COLO829 (cell line): ENCODE measurements at regions not wholly inside any gene's neighbourhood (a gene's known extent, or its start where the extent isn't known, plus 50 kb on each side); places are given as distances from the start of the nearest gene placed in this dataset.
"Not testable (repeated sequence)": the region's sequence is repeated elsewhere in the genome, so short reads cannot be mapped to it uniquely, and the experiment has no call there.

Experiments
- DNase-seq: peaks from one replicate; pipeline ENCODE4 v3.0.0; 2012; ENCODE audit warnings: low spot score

DNA sequence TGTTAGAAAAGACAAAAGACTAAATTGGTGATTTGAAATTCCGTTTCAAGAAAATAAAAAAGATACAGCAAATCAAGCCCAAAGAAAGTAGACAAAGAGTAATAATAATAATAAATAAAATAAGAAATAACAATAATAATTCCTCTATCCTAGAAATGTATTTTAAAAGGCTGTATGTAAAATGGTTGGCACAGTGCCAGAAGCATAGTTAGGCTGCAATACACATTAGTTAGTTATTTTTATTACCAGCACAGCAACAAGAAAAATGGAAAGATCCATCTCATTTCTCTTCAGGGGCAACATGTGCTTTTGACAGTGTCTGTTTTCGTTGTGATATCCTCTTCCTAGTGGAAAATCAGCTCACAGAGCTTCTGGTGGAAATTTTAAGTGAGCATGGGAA, 174.1 kb upstream of the TMTC1 start:
- DNase-seq: no peak

DNA sequence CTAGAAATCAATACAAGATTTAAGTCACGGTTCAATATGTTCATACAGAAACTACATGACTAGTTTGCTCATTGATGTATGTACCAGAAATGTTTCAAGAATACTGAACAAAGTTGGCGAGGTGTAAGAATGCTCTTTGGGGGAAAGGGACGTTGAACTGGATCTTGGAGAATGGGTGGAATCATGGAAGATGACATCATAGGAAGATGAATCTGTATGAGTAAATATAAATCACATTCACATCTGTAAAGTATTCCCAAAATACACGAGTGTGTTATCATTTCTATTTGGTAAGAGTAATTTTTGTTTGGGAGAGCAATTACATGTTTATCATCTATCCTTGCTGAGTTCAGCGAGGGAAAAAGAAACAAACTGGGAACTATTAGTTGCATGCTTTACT, 162.2 kb upstream of the TMTC1 start:
- no peak for DNase-seq

DNA sequence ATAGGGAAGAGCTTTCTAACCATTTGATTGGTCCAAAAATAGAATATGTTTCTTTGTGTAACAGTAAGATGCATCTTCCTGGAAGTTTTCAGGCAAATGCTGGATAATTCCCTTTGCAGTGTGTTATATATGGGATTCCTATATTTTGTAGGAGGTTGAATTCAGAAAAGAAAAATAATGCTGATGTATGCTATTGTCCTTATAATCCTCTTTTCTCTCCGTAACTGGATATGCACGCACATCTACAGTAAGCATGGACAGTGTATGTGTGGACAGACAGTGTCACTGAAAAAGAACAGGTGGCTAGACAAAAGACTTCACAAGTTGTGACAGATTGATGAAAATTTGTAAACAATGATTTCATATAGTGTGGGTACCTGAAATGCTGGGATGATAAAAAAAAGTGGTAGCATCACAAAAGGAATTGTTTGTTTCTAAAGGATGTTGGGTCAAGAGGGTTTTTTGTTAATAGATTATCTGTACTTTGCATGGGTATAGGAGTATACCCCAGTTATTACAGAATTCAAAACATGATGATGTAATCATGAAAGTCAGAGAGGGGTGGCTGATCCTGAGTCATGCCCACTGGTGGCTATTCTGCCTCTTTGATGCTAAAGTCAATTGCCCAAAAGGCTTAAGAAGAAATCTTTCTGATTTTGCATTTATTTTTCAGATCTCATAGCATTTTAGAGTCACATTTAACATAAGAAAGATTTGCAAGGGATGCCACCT, 160.7 kb upstream of the TMTC1 start:
- no peak for DNase-seq

DNA sequence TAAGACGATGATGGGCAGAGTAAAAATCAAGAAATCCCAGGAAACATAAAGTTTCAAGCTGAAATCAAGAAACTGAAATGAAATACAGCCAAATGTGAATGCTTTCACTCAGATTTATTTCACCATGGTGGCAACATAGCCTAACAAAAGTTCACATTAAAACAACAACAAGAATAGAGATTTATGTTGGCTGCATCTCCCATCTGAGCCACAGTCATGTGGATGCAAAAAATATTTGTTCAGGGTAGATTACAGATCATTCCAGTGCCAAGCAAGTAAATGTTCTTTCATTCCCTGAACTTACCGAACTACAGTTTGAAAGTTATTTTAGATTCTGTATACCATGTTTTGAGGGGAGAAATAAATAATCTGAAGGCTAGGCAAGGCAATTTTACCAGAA, 159.9 kb upstream of the TMTC1 start:
- DNase-seq: no peak

DNA sequence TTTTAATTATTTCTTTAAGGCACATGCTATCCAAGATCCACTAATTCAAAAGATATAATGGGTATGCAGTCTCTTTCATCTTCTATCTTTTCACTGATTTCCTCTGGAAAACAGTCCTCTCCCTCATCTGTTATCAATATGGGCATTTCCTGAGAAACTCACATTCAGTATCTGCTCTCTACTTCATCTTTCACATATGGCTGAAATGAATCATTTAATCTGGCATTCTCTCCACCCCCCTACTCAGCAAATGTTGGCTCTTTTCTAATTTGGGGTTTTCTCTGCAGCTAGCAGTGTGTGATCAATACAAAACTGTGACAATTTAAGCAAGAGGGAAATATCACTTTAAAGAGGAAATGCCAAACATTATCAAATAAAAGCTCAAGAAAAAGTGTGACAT, 157.1 kb upstream of the TMTC1 start:
- DNase-seq: no peak

DNA sequence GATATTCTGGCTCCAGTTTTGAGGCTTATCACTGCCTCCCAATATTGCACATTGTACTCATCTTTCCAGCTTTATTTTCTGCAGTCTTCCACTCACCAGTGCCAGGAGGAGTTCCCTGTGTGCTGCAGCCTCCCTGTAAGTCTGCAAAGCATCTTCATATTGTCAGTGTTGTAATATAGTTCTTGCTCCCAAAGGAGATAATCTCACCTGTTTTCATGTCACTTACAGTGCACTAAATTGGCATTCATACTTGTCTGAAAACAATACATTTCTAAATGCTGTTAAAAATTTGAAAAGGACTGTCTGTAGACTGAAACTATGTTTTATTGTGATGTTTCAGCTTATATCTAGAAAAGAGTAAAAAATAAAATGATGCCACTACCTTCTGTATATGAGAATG, 146.8 kb upstream of the TMTC1 start:
- no peak for DNase-seq

DNA sequence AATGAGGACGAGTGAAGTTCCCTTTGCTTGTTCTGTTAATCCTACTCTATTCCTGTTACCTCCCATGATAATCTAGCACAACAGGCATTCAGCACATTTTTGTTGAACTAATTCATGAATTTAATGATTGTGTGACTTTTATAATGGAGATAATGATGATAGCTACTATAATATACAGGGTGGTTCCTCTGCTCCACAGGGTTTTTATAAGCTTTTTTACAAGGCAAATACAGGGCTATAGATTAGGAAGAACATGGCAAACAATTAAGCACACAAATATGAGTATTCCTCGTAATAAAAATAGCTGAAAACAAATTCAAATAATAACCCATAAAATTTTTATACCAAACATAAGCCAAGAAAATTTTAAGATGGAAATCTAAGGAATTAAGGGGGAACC, 145.6 kb upstream of the TMTC1 start:
- no peak for DNase-seq

DNA sequence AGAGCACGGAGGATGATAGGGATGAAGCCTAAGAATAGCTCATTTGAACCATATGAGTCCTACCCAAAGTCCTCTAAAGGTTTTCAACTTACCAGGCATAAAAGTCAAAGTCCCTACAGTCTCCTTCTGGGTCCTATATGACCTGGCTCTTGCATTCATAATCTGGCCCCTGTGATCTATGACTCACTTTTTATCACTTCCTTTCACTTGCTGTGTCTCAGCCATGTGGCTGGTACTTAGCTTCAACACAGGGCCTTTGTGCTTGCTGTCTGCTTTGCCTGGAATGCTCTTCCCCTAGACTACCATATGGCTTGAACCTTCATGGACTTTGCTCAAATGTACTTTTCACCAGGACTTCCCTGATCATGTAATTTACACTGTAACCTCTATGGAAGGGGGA, 137.6 kb upstream of the TMTC1 start:
- DNase-seq: peak; percentile 70

DNA sequence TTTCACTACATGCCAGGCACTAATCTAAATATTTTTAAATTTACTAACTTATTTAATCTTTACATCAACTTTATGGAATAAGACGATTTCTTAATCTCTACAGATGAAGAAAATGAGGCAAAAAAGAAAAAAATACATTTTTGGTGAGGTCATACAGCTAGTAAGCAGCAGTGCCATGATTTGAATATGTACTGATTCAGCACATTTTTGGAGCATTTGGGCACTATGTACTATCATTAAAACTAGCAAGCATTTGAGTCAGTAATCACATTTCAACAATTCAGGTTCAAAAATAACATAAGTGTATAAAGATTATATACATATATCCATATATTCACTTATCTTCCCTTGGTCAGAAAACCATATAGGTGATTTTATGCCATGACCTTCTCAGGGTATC, 124.4 kb upstream of the TMTC1 start:
- no peak for DNase-seq

DNA sequence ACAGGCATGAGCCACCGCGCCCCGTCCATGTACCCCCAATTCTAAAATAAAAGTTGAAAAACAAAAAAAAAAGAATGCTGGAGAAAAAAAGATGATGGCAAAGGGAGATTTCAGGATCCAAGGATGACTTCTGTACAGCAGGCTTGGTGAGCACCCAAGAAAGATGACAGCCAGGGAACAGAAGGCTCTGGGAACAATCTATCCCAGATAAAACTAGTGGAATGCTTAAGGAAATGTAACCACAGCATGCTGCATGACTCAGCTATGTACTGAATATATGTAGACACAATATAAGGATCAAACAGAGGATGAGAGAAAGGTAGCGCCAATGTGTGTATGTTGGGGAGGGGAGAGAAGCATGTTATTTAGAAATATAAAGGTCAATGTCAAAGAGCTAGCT, 123.7 kb upstream of the TMTC1 start:
- DNase-seq: no peak

DNA sequence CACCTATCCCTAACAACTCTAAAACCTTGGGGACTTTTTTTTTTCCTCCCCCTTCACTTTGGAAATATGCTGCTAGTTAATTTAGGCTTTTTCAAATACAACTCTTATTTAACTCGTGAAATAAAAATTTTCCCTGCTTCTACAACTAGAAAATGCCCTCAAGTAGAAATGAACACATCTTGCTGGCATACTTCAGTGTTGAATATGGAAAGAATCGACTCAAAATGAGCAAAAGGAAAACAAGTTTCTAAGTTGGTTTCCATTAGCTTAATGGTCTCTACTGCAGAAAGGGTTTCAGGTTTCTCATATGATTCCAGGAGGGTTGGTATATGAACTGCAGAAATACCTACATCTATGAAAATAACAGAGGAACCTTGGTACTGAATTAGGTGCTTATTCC, 118.3 kb upstream of the TMTC1 start:
- no peak for DNase-seq

DNA sequence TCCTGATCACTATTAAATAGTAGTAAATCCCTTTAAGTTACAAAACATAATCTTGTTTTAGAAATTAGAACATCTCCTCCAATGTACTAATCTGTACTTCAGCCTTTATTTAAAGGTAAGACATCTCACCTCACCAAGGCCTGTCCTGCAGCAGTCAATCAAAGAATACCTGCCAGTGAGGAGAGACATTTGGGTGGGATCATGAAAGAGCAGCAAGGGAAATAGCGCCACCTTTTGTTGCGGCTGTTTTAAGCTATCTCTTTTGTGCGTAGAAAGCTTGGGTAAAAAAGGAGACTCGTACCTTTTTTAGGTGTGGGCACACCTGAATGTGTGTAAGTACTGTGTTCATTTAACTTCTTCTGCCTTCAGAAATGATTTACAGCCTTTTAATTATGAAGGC, 117.8 kb upstream of the TMTC1 start:
- DNase-seq: no peak

DNA sequence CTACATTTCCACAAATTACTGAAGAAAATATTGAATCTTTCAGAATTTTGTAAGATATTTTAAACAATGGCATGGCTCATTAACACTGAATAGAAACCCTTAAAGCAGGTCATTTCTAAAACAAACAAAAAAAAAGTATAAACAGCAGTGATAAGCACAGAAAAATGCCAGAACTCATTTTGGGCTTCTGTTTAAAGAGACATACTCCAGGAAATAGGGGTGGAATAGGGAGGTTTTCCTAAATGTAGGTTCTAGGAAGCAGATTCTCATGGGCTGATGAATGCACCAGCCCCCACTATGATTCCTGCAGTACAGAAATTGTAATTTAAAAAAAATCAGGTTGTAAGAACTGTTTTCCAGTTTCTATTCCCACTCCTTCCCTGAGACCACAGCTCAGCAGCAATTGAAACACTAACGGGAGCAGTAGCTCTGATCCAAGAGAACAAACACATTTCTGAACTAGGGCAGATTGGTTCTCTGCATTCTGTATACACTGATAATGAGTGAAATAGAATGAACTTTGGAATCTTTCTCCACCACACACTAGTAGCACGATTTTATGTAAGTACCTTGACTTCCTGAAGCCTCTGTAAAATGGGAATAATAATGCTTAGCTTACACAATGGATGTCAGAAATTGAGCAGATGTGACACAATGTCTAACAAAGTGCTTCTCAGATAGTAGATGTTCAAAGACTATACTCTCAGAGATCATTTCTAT, 115.6 kb upstream of the TMTC1 start:
- no peak for DNase-seq

DNA sequence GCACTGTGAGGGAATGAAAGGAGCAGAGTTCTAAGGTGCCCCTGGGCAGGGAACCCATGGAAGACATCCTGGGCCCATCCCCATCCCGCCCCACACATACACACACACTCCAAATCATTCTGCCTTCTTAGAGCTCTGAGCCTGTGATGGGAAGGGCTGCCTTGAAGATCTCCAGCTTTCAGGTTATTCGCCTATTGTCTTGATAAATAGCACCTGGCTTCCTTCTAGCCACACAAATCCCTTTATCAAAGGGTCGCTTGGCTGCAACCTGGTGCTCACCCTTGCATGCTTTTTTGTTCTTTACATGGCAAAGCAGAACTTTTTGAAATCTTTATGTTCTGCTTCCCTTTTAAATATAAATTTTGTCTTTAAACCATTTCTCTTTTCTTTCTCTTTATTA, 112.2 kb upstream of the TMTC1 start:
- DNase-seq: no peak

DNA sequence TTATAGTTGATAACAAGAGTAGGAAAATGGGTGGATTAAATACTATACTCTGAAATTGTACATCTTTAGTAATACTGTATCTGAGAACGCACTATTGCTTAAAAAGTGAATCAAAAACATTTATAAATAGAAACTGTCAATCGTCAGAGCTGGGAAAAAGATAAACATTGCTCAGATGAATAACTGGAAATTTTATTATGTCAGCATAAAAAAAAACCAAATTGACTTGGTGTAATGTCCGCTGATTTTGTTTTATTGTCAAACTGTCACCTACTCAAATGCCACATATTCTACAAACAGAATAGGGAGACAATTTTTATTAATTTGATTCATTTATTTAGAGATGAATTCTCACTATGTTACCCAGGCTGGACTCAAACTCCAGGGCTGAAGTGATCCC, 109.3 kb upstream of the TMTC1 start:
- no peak for DNase-seq

DNA sequence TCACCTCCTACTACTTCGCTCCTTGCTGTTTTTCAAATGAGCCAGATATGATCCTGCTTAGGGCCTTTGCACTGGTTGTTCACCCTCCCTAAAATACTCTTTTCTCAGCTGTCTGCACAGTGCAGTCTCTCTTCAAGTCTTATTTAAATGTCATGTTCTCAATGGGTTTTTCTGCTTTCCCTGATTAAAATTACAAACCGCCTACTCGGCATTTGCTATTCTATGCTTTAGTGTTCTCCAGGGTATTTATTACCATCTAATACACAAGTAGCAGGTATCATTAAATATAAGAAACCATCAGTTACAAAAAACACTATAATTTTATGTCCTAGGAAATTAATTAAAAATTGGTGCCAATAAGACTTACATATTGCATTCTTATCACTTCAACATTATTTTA, 108.0 kb upstream of the TMTC1 start:
- DNase-seq: no peak

DNA sequence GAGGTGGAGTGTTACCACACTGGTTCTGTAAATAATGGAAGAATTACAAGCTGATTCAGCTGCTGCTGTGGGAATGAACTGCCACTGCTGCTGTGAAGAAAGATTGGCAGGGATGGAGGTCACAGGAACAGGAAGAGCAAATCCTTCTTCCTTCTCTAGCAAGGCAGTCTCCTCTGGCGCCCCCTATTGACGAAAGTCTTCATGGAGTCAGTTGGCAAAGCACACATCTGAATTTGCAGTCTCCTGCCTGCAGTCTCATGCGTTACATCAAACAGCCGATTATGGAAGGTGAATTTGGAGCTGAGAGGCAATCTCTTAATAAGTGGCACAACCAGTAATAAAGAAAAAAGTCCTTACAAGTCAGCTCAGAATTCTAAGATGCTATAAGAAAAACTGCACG, 106.0 kb upstream of the TMTC1 start:
- no peak for DNase-seq

DNA sequence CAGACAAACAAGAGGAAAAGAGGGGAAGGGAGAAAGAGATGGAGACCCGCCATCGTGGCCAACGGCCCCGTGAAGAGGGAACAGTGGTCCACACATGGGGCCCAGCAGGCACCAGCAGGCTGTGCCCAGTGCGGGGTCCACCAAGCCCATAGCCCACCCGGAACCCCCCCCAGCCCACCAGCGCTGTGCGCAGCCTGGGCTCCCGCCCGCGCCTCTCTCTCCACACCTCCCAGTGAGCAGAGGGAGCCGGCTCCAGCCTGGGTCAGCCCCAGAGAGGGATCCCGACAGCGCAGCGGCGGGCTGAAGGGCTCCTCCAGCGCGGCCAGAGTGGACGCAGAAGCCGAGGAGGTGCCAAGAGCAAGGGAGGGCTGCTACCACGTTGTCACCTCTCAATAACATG, 105.0 kb upstream of the TMTC1 start:
- DNase-seq: no peak

DNA sequence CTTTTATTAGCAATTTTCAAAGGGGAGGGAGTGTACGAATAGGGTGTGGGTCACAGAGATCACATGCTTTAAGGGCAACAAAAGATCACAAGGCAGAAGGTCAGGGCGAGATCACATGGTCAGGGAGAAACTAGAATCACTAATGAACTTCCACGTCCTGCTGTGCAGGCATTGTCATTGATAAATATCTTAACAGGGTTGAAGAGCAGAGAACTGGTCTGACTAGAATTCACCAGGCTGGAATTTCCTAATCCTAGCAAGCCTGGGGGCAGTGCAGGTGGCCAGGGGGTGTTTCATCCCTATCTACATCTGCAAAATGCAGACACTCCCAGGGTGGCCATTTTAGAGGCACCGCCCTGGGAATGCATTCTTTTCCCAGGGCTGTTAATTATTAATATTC, 101.2 kb upstream of the TMTC1 start:
- not testable (repeated sequence) for DNase-seq

DNA sequence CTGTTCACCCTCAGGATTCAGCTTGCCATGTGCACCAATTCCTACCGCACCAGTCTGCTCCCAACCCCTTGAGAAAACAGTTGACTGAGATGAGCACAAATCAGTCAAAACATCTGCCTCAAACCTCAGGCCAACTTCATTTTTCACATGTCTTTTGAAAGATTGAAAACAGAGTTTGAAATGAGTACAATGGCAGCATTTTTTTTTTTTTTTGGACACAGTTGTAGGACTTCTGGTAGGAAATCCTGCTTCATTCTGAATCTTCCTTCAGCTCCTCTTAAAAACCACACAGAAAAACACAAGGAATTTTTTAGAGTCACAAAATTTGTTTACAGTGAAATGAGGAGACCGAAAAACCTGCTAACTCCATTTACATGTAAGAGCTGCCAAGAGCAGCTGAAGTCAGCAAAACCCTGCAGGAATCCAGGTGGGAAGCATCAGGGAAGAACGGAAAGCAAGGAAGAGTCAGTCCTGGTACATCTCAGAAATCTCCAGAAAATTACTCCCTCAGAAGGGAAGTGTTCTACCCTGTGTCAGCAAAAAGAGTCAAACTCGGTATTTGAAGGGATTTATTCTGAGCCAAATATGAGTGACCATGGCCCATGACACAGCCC, 100.3 kb upstream of the TMTC1 start:
- no peak for DNase-seq

DNA sequence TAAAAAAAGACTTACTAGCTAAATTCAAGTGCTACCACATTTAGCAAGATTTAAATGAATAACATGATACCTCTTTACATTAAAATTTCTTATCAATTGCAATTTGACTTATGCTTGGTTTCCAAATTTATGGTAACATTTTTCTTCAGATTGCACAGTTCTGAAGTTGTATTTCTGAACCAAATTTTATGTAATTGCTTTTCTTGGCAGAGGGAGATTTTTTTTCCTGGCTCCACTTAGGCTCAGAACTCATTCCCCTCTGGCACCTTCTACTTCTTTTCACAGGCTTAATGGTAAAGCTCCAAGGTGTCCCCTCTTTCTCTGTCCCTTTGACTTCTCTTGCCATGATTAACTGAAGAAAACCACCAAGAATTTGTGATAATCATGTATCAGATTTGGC, 99.8 kb upstream of the TMTC1 start:
- DNase-seq: no peak

DNA sequence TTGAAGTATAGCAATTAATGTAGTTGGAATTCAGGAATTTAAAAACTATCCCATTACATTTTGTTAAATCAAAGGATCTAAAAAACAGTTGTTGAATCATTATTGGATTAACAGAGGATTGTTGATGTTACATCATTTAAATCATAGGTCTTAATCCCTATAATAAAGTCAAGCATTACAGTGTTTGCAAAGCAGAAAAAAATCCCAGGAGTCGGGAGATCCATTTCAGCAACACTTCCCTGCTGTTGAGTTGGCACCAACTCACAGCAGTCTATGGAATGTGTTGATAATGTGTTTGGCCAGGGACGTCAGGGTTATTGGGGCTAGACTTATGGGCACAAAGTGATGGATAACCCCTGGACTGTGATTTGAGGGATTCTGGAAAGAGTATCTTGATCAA, 99.1 kb upstream of the TMTC1 start:
- no peak for DNase-seq

DNA sequence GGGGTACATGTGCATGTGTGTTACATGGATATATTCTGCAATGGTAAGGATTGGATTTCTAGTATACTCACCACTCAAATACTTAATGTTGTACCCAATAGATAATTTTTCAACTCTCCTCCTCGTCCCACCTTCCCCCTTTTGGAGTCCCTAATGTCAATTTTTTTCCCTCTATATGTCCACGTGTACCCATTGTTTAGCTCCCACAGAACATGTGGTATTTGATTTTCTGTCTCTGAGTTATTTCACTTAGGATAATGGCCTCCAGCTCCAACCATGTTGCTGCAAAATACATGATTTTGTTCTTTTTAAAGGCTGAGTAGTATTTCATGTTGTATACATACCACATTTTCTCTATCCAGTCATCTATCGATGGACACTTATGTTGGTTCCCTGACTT, 97.2 kb upstream of the TMTC1 start:
- DNase-seq: no peak
